ENCODE measurements at regions not wholly inside any gene's neighbourhood (a gene's known extent, or its start where the extent isn't known, plus 50 kb on each side); places are given as distances from the start of the nearest gene placed in this dataset.

DNA sequence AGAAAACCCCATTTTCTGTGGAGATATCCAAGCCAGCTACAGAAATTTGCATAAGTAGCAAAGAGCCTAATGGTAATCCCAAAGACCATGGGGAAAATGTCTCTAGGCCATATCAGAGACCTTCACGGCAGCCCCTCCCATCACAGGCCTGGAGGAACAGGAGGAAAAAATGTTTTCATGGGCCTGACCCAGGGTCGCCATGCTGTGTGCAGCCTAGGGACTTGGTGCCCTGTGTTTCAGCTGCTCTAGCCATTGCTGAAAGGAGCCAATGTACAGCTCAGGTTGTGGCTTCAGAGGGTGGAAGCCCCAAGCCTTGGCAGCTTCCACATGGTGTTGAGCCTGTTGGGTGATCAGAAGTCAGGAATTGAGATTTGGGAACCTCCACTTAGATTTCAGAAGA, 1150.7 kb downstream of the OTOL1 start:
- Histone ChIP-seq H3K4me1 (no peaks in the 10 kb centered on the region), H3K9me3 (no peaks in the 10 kb centered on the region), H3K4me3 (no peak overlapping the region), H3K27me3 (no peaks in the 10 kb centered on the region), H3K27ac (no peak overlapping the region), H3K36me3 (no peaks in the 10 kb centered on the region)
- intact Hi-C loops (cut with DNase I) = no loop called here
- ATAC-seq (no peak), DNase-seq (no peak)
- TF ChIP-seq, protein P1, sequence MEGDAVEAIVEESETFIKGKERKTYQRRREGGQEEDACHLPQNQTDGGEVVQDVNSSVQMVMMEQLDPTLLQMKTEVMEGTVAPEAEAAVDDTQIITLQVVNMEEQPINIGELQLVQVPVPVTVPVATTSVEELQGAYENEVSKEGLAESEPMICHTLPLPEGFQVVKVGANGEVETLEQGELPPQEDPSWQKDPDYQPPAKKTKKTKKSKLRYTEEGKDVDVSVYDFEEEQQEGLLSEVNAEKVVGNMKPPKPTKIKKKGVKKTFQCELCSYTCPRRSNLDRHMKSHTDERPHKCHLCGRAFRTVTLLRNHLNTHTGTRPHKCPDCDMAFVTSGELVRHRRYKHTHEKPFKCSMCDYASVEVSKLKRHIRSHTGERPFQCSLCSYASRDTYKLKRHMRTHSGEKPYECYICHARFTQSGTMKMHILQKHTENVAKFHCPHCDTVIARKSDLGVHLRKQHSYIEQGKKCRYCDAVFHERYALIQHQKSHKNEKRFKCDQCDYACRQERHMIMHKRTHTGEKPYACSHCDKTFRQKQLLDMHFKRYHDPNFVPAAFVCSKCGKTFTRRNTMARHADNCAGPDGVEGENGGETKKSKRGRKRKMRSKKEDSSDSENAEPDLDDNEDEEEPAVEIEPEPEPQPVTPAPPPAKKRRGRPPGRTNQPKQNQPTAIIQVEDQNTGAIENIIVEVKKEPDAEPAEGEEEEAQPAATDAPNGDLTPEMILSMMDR (IDR thresholded peaks at IDR 0.05) = no peak

DNA sequence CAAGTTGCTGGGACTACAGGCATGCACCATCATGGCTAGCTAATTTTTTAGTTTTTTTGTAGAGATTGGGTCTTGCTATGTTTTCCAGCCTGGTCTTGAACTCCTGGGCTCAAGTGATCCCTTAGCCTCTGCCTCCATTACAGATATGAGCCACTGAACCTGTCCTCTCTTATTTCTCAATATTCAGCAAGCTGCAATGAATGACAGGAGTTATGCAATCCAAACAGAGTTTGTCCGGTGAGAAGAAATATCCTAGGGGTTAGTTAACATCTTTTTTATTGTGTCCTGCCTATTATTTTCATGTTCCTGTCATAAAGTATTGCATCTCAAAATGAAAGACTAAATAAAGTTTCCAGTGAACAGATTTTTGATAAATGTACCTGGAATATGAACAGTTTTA, 1161.4 kb downstream of the OTOL1 start:
- intact Hi-C loops (cut with DNase I) = no loop called here
- Histone ChIP-seq H3K36me3 (no peaks in the 10 kb centered on the region), H3K4me1 (no peaks in the 10 kb centered on the region), H3K4me3 (no peak overlapping the region), H3K9me3 (no peaks in the 10 kb centered on the region), H3K27ac (no peak overlapping the region), H3K27me3 (no peaks in the 10 kb centered on the region)
- TF ChIP-seq, protein P1 (IDR thresholded peaks at IDR 0.05) = no peak
- ATAC-seq = no peak
- no peak for DNase-seq

DNA sequence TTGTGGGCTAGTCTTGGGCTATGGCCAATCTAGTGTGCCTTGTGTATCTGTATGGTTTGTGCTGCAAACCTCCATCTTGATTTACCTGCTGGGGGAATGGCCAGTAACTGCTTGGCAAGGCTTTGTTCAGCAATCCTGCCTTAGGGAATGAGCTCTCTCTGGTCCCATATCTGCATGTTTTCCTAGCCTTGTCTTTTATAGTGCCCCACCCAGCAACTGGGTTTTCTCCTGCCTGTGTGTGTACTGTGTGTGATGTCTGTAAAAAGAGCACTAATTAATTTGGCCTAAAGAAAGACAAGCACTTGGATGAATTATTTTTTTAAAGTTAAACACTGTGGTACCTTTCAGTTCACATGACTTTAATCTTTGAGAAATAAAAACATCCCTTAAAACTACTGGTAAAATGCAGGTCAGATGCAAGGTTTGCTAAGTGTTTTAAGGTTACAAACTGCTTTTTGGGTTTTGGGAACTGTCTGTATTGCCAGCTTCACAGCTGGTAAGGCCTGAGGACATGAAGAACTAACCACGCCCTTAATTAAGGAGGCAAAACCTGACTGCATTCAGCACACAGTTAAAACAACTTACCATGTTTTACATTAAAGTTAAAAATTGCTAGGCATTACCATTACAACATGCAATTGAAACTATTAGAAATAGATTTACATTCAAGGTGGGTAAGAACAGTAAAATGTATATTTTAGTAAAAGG, 1169.2 kb downstream of the OTOL1 start:
- ATAC-seq (no peak), DNase-seq (no peak)
- intact Hi-C loops (cut with DNase I) = no loop called here
- no peaks in the 10 kb centered on the region for H3K4me1 ChIP-seq
- H3K27me3 ChIP-seq = no peaks in the 10 kb centered on the region
- H3K4me3 ChIP-seq = no peak overlapping the region
- H3K9me3 ChIP-seq = no peaks in the 10 kb centered on the region
- no peak overlapping the region for H3K27ac ChIP-seq
- TF ChIP-seq, protein P1 (IDR thresholded peaks at IDR 0.05) = no peak
- H3K36me3 ChIP-seq = no peaks in the 10 kb centered on the region

DNA sequence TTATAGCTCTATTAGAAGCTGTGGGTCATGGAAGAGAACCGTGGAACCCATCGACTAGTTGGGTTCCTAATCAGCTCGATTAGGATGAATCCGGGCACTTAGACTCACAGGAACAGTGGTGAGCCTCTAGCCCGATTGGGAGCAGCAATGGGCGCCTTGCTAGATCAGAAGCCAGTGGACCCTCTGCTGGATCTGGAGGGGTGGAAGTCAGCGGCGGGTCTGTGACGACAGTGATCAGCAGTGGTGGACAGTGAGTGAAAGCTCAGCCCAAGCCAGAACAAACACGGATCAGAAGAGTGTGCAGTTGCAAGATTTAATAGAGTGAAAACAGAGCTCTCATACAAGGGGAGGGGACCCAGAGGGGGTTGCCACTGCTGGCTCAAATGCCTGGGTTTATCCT, 1170.2 kb downstream of the OTOL1 start:
- Histone ChIP-seq H3K36me3 (no peaks in the 10 kb centered on the region), H3K9me3 (no peaks in the 10 kb centered on the region), H3K27ac (no peak overlapping the region), H3K4me1 (no peaks in the 10 kb centered on the region), H3K4me3 (no peak overlapping the region), H3K27me3 (no peaks in the 10 kb centered on the region)
- DNase-seq = no peak
- intact Hi-C loops (cut with DNase I) = no loop called here
- TF ChIP-seq, protein P1 (IDR thresholded peaks at IDR 0.05) = no peak
- no peak for ATAC-seq

DNA sequence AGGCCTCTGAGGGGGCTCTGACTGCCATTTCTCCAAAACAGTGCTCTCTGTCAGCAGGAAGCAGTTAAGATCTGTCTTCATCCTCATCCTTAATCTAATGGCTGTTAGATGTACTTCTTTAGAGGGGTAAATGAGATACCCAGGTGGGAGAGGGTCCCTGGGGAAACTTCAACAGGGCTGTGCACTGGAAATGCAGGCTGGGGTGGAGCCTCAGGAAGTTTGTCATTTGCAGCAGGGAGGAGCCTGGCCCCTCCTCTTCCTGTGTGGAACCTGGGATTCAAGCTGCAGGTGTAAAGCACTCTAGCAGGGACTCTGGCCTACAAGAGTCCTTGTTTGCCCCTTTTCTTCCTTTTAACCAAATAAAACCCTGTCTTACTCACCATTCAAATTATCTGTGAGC, 1173.6 kb downstream of the OTOL1 start:
- ATAC-seq (no peak), DNase-seq (no peak)
- no peaks in the 10 kb centered on the region for H3K27me3 ChIP-seq
- no peak overlapping the region for H3K27ac ChIP-seq
- no peak overlapping the region for H3K4me3 ChIP-seq
- H3K9me3 ChIP-seq = no peaks in the 10 kb centered on the region
- TF ChIP-seq, protein P1 (IDR thresholded peaks at IDR 0.05) = no peak
- no peaks in the 10 kb centered on the region for H3K36me3 ChIP-seq
- no peaks in the 10 kb centered on the region for H3K4me1 ChIP-seq
- intact Hi-C loops (cut with DNase I) = no loop called here

DNA sequence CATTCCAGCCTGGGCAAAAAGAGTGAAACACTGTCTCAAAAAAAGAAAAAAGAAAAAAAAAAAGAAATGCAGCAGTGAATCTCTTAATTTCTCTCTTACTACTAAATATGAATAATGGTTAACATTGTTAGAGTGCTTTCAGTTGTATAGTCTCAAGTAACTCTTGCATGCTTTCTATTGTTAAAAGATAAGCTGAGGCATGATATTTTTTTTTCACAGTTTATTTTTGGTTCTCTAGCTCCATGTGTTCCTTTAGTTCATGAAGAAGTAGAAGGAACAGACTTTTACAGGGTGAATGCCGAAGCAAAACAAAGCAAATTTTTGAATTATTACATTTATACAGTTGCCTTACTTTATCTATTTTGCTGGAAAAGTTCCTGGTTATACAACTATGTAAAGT, 1180.9 kb downstream of the OTOL1 start:
- TF ChIP-seq, protein P1 (IDR thresholded peaks at IDR 0.05) = no peak
- no peak overlapping the region for H3K4me3 ChIP-seq
- no peaks in the 10 kb centered on the region for H3K36me3 ChIP-seq
- intact Hi-C loops (cut with DNase I) = no loop called here
- ATAC-seq (no peak), DNase-seq (no peak)
- H3K27ac ChIP-seq = no peak overlapping the region
- no peaks in the 10 kb centered on the region for H3K27me3 ChIP-seq
- no peaks in the 10 kb centered on the region for H3K4me1 ChIP-seq
- no peaks in the 10 kb centered on the region for H3K9me3 ChIP-seq

Data from upper lobe of right lung (tissue), 1 donor.